Adrenal gland (tissue), 5 donors: ENCODE measurements at regions not wholly inside any gene's neighbourhood (a gene's known extent, or its start where the extent isn't known, plus 50 kb on each side); places are given as distances from the start of the nearest gene placed in this dataset.

Experiments used
- CTCF ChIP-seq, 6 experiments: fragments of 450-650 bp in 4 of 6; fragments of 200-600 bp in 2 of 6; sonication (generic) in 1 of 6; IDR thresholded peaks; 1 replicate in 5 of 6; 2 replicates in 1 of 6; pipeline versions ENCODE4 v1.5.1 to v1.8.0; 2016 to 2021; ENCODE audit warnings: antibody characterized with exemption in 6 of 6, mild to moderate bottlenecking in 2 of 6, moderate library complexity in 1 of 6
- POLR2A ChIP-seq, 2 donors: fragments of 450-650 bp; IDR thresholded peaks; one replicate each; pipeline ENCODE4 v1.6.1; 2017; ENCODE audit warnings: antibody characterized with exemption in 2 of 2, mild to moderate bottlenecking in 2 of 2, moderate library complexity in 1 of 2
- donor health status: DM: no; HTN: no; CAD: no.

- TF ChIP-seq CTCF (IDR thresholded peaks at IDR 0.05) (no peak), POLR2A (IDR thresholded peaks at IDR 0.05) (no peak)
Observed at GRCh38 chr2:128514555-128514955, 195.9 kb upstream of the HS6ST1 start.
